ENCODE measurements at regions not wholly inside any gene's neighbourhood (a gene's known extent, or its start where the extent isn't known, plus 50 kb on each side); places are given as distances from the start of the nearest gene placed in this dataset.

GRCh38 chr12:54711669-54712068, 63.5 kb upstream of the DCD start:
- no peak for DNase-seq

DNA sequence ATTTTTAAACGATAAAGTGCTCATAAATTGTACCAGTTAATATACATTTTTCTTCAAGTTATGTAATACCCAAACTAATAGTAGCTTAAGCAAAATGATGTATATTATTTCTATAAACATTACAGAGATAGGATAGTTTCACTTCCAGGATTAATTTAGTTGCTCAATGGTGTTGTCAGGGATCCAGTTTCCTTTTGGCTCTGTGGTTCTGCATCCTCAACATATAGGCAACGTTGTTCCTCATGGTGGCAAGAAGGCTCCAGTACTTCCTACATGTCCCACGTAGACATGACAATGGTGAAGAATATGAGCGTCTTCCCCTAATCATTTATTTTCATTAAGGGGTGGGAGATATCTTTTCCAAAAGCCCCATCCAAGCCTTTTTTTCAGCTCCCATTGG, 60.7 kb upstream of the DCD start:
- DNase-seq = no peak

DNA sequence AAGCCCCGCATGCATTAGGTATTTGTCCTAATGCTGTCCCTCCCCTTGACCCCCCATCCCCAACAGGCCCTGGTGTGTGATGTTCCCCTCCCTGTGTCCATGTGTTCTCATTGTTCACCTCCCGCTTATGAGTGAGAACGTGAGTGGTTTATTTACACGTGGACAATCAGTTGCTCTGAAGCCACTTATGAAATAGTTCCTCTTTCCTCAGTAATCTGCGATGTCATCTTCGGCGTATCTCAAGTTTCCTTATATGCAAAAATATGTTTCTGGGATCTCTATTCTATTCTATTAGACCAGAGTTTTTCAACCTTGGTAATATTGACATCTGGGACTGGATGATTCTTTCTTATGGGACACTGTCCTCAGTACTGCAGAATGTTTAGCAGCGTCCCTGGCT, 56.0 kb upstream of the DCD start:
- no peak for DNase-seq

GRCh38 chr12:54701940-54702592, 53.9 kb upstream of the DCD start:
- DNase-seq = peak; percentile 36

GRCh38 chr12:54700849-54701248, 52.7 kb upstream of the DCD start:
- DNase-seq = no peak

- no peak for DNase-seq
Measured at GRCh38 chr12:54700301-54700700, 52.1 kb upstream of the DCD start.

Measured in EL (cell line).